ENCODE measurements at regions not wholly inside any gene's neighbourhood (a gene's known extent, or its start where the extent isn't known, plus 50 kb on each side); places are given as distances from the start of the nearest gene placed in this dataset.

GRCh38 chr11:104522123-104522522, 358.2 kb upstream of the PDGFD start:
- POLR2A ChIA-PET: no interaction called here
- CTCF ChIA-PET: no interaction called here
- no peak overlapping the region for H3K4me3 ChIP-seq (ENCODE audit: low read depth, low read length)
- no peak for DNase-seq (ENCODE audit: low read depth, low spot score)
- TF ChIP-seq CTCF (IDR thresholded peaks at IDR 0.05; ENCODE audit: insufficient read depth, low read length, missing control alignments): no peak

- no peak for DNase-seq (ENCODE audit: low read depth, low spot score)
- POLR2A ChIA-PET: no interaction called here
- no peak overlapping the region for H3K4me3 ChIP-seq (ENCODE audit: low read depth, low read length)
- TF ChIP-seq CTCF (IDR thresholded peaks at IDR 0.05; ENCODE audit: insufficient read depth, low read length, missing control alignments): no peak
- CTCF ChIA-PET: no interaction called here
Measured at GRCh38 chr11:104510169-104510568, 346.2 kb upstream of the PDGFD start.

GRCh38 chr11:104490182-104490581, 326.2 kb upstream of the PDGFD start:
- no peak overlapping the region for H3K4me3 ChIP-seq (ENCODE audit: low read depth, low read length)
- no peak for DNase-seq (ENCODE audit: low read depth, low spot score)
- TF ChIP-seq CTCF (IDR thresholded peaks at IDR 0.05; ENCODE audit: insufficient read depth, low read length, missing control alignments): no peak
- ChIA-PET CTCF (no interaction called here), POLR2A (no interaction called here)

GRCh38 chr11:104488561-104488960, 324.6 kb upstream of the PDGFD start:
- POLR2A ChIA-PET: no interaction called here
- CTCF ChIA-PET: no interaction called here
- TF ChIP-seq CTCF (IDR thresholded peaks at IDR 0.05; ENCODE audit: insufficient read depth, low read length, missing control alignments): no peak
- no peak for DNase-seq (ENCODE audit: low read depth, low spot score)
- no peak overlapping the region for H3K4me3 ChIP-seq (ENCODE audit: low read depth, low read length)

- ChIA-PET POLR2A (no interaction called here), CTCF (no interaction called here)
Measured at GRCh38 chr11:104487046-104487806, 323.3 kb upstream of the PDGFD start.

More at GRCh38 chr11:104487046-104487806, 323.3 kb upstream of the PDGFD start:
- no peak for TF ChIP-seq CTCF (IDR thresholded peaks at IDR 0.05; ENCODE audit: insufficient read depth, low read length, missing control alignments)
- no peak overlapping the region for H3K4me3 ChIP-seq (ENCODE audit: low read depth, low read length)
- DNase-seq (ENCODE audit: low read depth, low spot score): no peak

Measured in AG04449 (cell line).